Right atrium auricular region (tissue), 2 donors: ENCODE measurements at regions not wholly inside any gene's neighbourhood (a gene's known extent, or its start where the extent isn't known, plus 50 kb on each side); places are given as distances from the start of the nearest gene placed in this dataset.

ENCODE experiments used
- DNase-seq: peaks from one replicate; pipeline ENCODE4 v3.0.0-alpha.2; 2019; ENCODE audit warnings: low spot score
- H3K27ac ChIP-seq, 2 donors: fragments of 200-600 bp; sonication (generic); 1 replicate in 1 of 2; 2 replicates in 1 of 2; pipeline ENCODE4 v1.5.1; 2016 to 2019
- H3K27me3 ChIP-seq, 2 donors: fragments of 200-600 bp; sonication (generic); one replicate each; pipeline versions ENCODE4 v1.5.1 to v1.6.0; 2017 to 2019
- H3K36me3 ChIP-seq: fragments of 200-600 bp; sonication (generic); one replicate; pipeline ENCODE4 v1.5.1; 2016
- H3K4me1 ChIP-seq, 2 donors: fragments of 200-600 bp; sonication (generic); one replicate each; pipeline versions ENCODE4 v1.5.1 to v1.6.0; 2017 to 2019
- H3K4me3 ChIP-seq, 2 donors: fragments of 200-600 bp; sonication (generic); 1 replicate in 1 of 2; 2 replicates in 1 of 2; pipeline ENCODE4 v1.5.1; 2017 to 2019; ENCODE audit warnings: mild to moderate bottlenecking in 1 of 2, moderate library complexity in 1 of 2
- H3K9me3 ChIP-seq, 2 donors: fragments of 200-600 bp; sonication (generic); one replicate each; pipeline ENCODE4 v1.5.1; 2019
- TF ChIP-seq, protein P1 (sequence below), 2 donors: fragments of 200-600 bp; sonication (generic); IDR thresholded peaks; one replicate each; pipeline ENCODE4 v1.5.1; 2019; ENCODE audit warnings: antibody characterized with exemption in 2 of 2

DNA sequence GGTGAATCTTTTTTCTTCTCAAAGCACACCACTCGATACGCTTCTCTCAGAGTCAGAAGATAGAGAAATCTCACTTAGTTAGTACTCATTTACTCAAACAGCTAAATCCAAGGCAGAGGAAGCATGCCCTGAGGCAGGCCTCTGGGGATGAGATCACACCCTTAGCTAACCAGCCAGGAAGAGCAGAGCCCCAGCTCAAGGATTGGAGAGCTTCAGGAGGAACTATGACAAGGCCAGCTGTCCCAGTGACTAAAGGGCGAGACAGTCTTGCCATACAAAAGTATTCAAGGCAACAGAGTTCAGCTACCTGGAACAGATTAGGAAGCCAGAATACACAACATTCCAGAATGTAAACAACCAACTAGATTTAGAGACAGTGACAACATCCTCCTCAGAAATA is 197.7 kb upstream of the CCDC196 start:
- Histone ChIP-seq H3K27me3 (no peaks in the 10 kb centered on the region), H3K36me3 (no peaks in the 10 kb centered on the region), H3K27ac (no peak overlapping the region), H3K4me1 (no peaks in the 10 kb centered on the region), H3K4me3 (no peak overlapping the region), H3K9me3 (no peaks in the 10 kb centered on the region)
- DNase-seq, result no peak
- TF ChIP-seq, protein P1, sequence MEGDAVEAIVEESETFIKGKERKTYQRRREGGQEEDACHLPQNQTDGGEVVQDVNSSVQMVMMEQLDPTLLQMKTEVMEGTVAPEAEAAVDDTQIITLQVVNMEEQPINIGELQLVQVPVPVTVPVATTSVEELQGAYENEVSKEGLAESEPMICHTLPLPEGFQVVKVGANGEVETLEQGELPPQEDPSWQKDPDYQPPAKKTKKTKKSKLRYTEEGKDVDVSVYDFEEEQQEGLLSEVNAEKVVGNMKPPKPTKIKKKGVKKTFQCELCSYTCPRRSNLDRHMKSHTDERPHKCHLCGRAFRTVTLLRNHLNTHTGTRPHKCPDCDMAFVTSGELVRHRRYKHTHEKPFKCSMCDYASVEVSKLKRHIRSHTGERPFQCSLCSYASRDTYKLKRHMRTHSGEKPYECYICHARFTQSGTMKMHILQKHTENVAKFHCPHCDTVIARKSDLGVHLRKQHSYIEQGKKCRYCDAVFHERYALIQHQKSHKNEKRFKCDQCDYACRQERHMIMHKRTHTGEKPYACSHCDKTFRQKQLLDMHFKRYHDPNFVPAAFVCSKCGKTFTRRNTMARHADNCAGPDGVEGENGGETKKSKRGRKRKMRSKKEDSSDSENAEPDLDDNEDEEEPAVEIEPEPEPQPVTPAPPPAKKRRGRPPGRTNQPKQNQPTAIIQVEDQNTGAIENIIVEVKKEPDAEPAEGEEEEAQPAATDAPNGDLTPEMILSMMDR (IDR thresholded peaks at IDR 0.05), result no peak

DNA sequence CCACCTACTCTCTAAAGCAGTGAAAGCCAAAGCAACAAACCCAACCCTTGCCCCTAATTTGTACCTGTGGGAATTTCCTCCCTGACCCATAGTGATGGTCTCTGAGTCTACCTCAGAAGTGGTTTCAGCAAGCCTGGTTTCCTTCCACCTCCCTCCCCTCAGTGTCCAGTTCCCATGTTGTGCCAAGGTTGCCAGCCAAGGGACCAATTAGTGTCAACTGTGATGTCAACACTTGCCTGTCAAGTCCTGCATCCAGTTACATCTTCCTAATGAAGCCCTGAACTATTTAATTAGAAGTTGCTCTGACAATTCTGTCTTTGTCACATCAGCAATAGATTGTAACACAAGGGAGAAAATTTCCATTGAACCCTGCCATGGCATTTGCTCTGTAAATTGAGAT is 194.4 kb upstream of the CCDC196 start:
- no peak overlapping the region for H3K27ac ChIP-seq
- no peak for DNase-seq
- H3K36me3 ChIP-seq, result no peaks in the 10 kb centered on the region
- TF ChIP-seq, protein P1 (IDR thresholded peaks at IDR 0.05), result no peak
- no peaks in the 10 kb centered on the region for H3K27me3 ChIP-seq
- H3K4me3 ChIP-seq, result no peak overlapping the region
- H3K4me1 ChIP-seq, result no peaks in the 10 kb centered on the region
- no peaks in the 10 kb centered on the region for H3K9me3 ChIP-seq

DNA sequence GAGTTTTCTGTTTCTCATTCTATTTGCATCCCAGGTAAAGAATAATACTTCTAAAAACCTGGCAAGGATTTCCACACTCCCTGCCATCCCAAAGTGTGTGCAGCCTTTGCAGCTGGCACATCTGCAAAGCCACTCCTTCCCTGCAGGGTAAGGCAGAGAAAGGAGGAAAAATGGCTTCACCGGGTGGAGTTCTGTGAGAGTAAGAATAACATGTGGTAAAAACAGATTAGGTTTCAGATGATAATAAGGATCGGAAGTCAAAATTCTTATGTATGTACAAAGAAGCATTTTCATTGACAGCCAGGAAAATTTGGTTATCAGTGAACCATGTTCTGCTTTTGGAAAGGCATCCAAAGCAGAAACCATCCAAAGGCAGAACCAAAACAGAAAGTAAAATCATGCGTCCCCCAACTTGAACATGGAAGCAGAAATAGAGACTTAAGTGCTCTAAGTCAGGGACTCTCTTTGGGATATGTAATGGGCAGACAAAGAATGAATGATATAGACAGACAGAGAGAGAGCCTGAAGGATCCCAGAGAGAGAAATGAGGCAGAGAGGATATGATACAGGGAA is 192.6 kb upstream of the CCDC196 start:
- no peaks in the 10 kb centered on the region for H3K36me3 ChIP-seq
- H3K4me1 ChIP-seq, result no peaks in the 10 kb centered on the region
- no peaks in the 10 kb centered on the region for H3K27me3 ChIP-seq
- no peak for DNase-seq
- H3K4me3 ChIP-seq, result no peak overlapping the region
- TF ChIP-seq, protein P1 (IDR thresholded peaks at IDR 0.05), result no peak
- H3K9me3 ChIP-seq, result no peaks in the 10 kb centered on the region
- no peak overlapping the region for H3K27ac ChIP-seq

DNA sequence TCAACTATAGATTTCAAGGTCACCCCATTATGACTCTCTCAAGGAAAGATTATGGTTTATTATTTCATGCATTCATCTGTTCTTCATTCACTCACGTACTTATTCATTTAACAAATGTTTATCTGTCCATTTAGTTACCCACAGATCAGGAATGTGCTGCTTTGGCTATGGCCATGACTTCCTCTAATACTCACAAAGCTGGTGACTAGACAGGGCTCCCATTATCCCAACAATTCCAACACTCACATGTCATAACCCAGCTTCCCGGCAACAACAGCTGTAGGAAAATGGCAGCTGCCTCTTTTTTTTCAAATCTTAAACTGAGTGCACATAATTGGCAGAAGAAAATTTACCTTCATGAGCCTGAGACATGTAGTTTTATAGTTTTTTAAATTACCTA is 190.8 kb upstream of the CCDC196 start:
- no peaks in the 10 kb centered on the region for H3K27me3 ChIP-seq
- TF ChIP-seq, protein P1 (IDR thresholded peaks at IDR 0.05), result no peak
- H3K27ac ChIP-seq, result no peak overlapping the region
- H3K9me3 ChIP-seq, result no peaks in the 10 kb centered on the region
- H3K4me3 ChIP-seq, result no peak overlapping the region
- H3K36me3 ChIP-seq, result no peaks in the 10 kb centered on the region
- H3K4me1 ChIP-seq, result no peaks in the 10 kb centered on the region
- no peak for DNase-seq

DNA sequence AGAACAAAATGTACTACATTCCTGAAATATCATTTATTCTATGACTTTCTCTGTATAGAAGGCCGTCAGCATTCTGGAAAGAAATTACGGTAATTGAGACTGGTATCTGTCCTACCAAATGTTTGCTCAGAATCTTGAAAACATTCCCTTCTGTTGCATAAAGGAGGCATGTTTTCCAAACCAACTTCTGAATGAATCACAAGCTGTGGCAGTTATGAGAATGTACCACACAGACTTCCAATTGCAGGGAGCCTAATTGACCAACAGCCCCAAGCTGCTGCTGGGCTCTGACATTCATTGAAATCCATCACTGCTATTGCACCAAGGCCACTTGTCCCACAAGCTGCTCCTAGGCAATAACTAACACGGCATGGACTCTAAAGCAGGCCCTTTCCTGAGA is 185.3 kb upstream of the CCDC196 start:
- Histone ChIP-seq H3K27me3 (no peaks in the 10 kb centered on the region), H3K4me3 (no peak overlapping the region), H3K4me1 (no peaks in the 10 kb centered on the region), H3K36me3 (no peaks in the 10 kb centered on the region), H3K27ac (no peak overlapping the region), H3K9me3 (no peaks in the 10 kb centered on the region)
- TF ChIP-seq, protein P1 (IDR thresholded peaks at IDR 0.05), result no peak
- DNase-seq, result no peak

DNA sequence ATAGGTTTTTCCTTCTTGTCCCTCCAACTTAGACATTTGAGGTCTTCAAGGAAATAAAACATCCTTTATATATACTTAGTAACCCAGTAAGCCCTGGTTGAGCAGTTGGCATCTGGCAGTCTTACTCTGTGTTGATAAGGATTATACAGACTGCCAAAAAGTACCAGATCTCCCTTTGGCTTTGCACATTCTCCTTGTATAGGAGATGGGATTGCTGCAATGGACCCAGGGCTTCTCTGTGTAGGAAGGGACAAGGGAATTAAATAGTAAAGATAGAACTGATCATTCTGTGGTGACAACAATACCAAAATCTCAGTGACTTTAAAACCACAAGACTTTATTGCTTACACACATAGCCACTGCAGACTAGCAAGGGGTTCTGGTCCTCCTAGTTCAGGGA is 180.1 kb upstream of the CCDC196 start:
- Histone ChIP-seq H3K9me3 (no peaks in the 10 kb centered on the region), H3K4me3 (no peak overlapping the region), H3K27me3 (no peaks in the 10 kb centered on the region), H3K4me1 (no peaks in the 10 kb centered on the region), H3K27ac (no peak overlapping the region), H3K36me3 (no peaks in the 10 kb centered on the region)
- TF ChIP-seq, protein P1 (IDR thresholded peaks at IDR 0.05), result no peak
- DNase-seq, result no peak
